ENCODE measurements at regions not wholly inside any gene's neighbourhood (a gene's known extent, or its start where the extent isn't known, plus 50 kb on each side); places are given as distances from the start of the nearest gene placed in this dataset.

DNA sequence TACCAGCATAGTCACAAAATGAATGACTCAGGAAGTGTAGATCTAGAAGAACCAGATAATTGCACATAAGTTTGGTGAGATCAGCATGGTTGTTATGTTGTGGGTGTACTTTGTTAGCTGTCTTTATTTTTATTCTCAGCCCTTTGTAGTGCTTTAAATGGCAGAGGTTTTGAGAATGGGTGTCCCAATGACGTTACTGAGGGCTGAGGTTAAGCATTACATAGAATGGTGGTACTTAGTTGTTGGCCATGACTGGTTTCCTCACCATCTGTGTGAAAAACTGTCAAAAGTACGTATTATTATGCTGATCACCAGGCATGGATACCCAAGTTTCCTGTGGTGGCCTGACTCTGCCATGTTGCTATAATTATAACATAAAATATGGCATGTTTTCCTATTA is 165.8 kb downstream of the UBE2E3 start:
- DNase-seq = no peak

DNA sequence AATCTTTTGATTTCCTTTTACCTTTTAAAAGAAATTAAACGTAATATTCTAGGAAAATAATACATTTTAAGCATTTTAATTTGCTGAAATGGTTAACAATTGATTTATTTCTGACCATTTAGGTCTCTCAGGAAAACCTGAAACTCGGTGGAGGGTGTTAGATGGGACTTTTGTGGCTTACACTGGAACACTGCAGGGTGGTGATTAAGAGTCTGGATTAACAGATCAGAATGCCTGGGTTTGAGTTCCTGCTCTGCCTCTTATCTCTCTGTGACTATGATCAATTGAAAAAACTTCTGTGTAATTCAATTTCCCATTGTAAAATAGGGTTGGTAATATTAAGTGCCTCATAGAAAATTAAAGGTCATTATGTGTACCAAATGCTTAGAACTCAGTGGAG is 168.7 kb downstream of the UBE2E3 start:
- no peak for DNase-seq

DNA sequence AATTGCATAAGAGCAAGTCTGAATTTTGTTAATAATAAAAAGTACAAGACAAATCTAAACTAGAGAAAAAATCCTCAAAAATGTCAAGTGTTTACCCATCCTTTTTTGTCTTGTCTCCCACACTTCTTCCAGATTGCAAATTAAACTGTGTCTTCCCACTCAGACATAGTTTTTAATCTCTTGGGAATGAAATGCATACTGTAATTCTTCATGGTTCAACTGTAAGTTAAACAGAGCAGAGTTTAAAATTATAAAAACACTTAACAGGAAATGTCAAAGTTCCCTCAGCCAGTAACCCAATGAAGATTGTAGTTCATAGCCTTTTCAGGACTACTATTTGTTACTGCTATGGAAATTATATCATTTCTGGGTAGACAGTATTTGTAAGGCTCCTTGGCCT is 171.8 kb downstream of the UBE2E3 start:
- no peak for DNase-seq

DNA sequence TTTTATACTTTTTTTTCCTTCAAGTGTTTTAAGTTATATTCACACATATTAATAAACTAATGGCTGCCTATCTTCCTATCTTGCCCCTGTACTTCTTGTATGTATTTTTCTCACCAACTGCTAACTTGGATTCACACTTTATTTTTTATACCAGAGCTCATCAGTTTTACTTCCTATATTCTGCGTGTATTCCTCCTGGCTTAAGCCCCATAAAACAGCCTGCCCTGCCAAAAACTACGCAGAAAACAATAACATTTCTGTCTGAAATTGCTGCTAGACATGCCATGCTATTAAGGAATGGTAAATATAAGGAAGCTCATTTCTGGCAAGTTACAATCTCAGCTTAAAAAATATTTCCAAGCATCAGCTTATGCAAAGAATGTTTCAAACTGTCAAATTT is 172.3 kb downstream of the UBE2E3 start:
- DNase-seq = no peak

DNA sequence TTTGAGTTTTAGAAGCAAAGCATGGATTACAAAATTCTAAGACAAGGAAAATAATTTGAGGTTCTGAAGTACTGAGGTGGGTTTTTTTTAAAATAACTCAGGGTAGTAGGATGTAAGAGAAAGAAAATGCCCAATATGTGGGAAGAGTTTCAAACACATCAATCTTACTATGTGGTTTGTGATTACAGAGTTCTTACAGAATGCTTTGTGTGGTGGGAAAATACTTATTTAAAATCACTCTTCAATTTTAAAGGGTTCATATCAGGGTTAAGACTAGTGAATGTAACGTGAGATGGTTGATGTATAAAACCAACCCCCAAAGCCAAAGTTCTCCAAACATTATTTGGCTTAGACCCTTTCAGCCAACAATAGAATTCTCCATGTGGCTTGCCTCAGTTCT is 173.5 kb downstream of the UBE2E3 start:
- DNase-seq = no peak

DNA sequence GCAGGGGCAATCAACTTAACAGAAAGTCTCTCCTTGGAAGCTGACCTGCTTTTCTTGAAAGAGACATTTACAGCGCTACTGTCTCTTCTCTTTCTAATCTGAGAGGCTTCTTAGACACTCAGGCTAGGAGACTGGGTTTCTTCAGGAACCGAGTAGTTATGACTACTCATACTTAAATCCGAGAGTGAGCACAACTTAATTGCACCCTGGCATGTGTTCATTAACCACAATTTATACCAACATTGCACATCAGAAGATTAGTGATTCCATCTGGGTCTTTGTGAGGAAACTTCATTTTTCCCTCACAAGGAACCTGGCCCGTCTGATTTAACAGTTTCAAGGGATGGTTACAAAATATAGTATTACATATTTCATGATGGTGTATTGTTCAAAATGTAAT is 176.9 kb downstream of the UBE2E3 start:
- DNase-seq = no peak

DNA sequence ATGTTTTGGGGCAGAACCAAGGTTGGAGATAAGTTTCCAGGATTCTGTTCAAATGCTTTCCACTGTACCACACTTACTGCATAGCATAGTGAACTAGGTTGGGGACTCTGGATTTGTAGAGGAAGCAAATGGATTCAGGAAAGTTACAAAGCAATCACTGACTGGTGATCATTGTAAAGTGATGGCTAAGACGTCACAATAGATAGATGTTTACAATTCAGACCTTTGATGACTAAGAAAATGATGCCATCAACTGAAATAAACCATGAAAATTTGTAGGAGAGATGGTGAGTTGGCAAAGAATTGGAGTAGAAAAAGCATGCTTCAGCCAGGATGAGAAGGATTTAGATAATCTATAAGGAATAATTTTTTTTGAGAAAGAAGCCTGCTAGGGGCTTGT is 178.0 kb downstream of the UBE2E3 start:
- DNase-seq = no peak

DNA sequence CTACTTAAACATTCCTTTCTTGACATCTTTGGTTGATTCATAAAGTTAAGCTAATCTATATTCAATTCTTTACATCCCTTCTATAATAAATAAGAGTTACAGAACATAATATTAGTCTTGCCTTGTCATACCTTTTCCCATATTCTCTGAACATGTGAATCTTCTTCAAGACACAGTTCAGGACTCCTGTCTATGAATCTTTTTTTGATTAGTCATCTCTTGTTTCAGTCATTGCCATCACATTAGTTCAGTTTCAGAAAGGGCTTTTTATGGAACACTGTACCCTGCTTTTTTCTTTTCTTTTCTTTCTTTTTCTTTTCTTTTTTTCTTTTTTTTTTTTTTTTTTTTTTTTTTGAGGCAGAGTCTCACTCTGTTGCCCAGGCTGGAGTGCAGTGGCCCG is 181.2 kb downstream of the UBE2E3 start:
- no peak for DNase-seq

DNA sequence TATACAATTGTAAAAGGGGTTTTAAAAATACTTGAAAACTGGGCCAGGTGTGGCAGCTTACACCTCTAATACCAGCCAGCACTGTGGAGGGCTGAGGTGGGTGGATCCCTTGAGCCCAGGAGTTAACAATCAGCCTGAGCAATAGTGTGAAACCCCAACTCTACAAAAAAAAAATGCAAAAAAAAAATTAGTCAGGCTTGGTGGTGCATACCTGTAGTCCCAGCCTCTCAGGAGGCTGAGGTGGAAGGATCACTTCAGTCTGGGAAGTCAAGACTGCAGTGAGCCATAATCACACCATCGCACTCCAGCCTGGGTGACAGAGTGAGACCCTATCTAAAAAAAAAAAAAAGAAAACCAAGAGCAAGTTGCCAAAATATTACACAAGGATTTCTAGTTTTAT is 182.7 kb downstream of the UBE2E3 start:
- DNase-seq = no peak

DNA sequence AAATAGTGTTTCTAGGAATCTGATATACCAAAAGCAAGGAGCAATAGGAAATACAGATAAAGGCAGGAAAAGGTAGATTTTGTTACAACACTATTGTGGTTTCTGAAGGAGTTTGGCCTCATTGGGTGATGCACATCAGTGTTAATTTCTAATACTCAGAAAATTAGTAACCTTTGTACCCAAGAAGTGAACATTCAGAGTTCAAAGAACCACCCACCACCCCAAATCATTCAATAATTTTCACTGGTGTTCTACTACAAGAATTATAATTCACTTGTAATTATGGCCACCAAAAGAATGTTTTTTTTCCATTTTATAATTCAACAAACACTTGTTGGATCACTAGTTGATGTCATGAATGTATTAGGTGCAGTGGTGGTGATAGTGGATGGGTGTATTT is 183.3 kb downstream of the UBE2E3 start:
- no peak for DNase-seq

DNA sequence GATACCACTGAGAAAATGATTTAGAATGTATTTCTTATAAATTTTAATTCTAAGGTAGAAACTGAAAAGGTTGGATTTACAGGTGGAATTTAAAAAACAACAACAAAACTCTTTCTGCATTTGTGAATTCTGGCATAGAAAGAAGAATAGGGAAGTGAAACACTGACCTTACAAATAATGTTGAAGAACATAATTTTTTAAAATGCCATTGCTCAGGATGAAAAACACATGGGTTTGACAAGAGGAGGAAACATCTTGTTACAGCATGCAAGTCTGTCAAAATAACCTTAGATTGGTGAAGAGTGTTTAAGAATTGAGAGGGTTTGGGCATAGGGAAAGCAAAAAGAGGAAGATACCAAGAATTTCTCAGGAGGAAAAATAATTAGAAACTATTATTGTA is 184.3 kb downstream of the UBE2E3 start:
- no peak for DNase-seq

DNA sequence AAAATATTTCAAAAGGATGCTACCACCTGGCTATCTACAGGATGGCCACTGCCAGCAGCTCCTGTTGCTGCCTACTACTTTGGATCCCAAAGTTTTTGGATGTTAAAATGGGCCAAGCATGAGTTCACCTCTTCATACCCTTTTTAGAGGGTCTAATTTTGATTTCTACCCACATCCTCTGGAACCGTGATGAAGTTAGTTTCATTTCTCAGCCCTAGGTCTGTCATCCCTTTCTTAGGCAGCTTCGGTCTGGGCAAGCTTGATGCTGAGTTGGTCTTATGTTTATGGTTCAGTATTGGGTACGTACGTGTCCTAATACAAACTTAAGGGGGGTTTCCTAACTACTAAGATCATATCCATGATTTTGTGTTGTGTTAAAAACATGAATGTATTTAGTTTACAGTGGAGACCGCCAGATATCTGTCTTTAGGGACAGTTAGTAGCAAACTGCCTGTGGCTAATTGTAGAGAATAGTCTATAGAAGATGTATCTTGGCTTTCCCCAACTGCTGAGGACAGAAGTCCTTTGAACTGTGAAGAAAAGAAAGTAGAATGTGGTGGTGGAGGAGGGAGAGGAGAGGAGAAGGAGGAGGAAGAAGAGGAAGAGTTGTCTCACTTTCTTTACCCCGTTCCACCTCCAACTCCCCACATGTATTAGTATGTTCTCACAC is 184.9 kb downstream of the UBE2E3 start:
- no peak for DNase-seq

DNA sequence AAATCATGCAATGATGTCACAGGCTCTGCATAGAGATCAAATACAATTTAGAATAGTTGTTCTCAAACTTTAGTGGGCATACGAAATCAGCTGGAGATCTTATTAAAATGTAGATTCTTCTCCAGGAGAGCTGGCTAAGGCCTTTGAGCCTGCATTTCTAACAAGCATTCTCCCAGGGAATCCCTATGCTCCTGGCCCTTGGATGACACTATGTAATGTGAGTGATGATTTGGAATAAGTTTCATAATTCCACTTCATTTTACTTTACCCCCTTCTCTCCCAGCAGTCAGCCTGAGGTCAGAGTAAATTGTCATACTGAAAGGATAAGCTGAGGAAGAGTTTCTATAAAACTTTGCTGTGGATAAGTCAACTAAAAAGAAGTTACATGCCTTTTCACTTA is 189.1 kb downstream of the UBE2E3 start:
- no peak for DNase-seq

DNA sequence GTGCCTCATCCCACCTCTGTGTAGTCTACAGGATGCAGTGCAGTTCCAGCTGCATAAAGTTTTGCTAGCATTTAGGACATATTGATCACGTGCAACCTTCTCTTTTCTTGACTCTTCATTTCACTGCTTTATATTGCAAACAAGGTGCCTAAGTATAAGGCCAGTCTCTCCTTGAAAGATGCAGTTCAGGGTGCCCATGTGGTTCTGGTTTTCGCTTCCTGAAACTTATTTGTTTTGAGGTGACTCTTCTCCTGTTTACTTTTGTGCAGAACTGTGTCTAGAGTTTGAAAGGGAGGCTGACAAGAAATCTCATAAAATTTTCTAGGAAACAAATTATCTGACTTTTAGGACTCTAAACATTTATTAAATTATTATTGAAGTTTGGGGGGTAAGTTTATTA is 189.9 kb downstream of the UBE2E3 start:
- no peak for DNase-seq

DNA sequence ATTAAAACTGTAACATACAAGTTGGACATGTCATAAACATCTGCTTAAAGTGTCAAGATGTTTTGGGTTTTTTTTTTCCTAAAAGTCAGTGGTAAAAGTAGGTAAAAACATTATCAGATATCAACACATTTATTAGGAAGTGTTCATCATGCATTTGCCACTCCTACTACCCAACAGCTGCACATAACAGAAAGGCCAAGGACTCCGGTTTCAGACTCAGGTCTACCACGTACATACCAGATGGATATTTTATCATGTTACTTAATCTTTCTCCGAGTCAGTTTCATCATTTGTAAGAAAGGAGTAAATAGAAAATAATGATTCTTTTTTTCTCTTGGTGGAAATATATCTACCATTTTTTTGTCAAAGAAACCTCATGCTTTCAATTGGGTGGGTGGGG is 192.3 kb downstream of the UBE2E3 start:
- no peak for DNase-seq

DNA sequence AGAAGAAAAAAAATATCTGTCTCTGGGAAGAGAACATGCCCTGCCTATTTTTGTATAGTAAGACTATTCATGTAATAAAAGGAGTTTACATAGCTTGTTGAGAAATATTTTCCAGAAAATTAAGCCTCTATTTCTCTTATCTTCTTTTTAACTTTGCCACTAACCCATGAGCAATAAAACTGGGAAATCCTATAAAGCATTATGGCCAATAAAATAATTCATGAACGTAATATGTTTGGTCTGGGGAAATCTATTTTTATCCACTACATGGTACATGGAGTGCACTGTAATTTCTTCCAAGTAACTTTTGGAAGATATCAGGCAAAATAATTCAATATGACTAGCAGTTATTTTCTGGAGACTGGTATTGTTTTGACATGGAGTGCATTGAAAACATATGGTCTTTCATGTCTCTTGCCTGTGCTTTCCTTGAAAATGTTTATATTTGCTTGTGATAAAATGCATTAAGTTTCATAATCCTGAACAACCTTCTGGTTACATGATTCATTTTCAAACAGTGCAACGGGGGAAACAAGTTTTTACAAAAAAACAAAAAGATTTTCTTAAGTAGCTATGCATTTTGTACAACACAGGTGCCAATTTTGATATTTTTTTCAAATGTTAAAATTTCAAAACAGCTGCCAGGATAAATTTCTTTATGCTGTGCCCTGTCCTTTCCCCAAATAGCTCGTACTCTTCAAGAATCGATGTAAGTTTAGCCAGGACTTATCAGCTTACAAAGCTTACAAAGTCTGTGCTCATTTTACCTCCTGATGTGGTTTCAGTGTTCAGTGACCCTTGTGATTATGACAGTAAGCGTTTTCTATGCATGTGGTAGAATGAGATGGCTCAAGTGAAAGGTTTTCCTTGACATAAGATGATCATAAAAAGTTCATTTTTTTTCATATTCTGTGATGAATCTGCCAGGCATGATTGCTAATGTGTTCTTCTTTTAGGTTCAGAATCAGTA is 194.5 kb downstream of the UBE2E3 start:
- no peak for DNase-seq

DNA sequence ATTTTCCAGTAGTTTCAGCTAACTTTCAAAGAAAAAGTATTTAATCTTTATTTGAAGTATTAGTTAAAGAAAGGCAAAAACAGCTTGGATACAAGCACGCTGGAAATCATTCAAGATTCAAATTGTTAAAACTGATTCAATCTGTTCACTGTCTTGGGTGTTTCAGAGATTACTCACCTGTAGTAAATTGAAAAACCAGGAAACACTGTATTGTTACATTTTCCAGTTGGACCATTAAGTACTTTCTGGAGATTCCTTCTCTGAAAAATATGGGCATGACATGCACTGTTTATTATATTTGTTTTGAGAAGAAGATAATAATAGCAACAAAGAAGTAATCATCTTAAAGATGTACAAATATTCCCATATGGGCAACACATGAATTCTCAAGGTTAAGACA is 196.1 kb downstream of the UBE2E3 start:
- DNase-seq = no peak

DNA sequence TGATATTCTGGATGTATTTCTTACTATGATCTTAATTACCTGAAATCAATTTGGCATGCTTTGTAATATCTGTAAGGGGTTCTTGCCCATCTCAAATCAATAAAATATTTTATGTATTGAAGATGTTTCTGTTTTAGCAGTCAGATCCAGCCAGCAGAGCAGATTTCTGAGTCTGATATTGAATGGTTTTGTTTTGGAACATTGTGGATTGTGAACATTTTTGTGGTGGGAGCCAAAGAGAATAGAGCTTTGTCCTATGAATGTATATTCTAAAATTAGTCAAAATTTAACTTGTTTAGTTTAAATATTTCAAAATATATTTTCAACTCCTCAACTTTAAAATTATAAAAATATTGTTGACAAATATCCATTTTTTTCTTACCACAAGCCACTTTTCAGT is 197.0 kb downstream of the UBE2E3 start:
- DNase-seq = no peak

DNA sequence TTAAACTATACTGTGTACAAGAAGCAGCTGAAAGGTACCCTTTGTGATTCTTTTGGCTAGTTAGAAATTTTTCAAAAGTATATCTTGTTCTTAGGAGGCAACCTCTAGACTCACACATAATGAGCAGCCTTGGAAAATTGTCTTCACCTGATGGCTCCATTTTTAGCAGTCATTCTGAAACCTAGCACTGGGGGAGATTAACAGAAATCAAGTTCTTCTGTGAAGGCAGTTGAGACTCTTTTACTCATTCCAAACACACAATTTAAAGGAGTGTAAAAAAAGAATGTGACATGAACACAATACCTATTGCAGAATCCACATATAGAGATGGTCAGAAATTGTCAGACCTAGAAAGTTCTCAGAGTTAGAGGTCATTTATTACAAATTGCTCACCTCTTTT is 197.7 kb downstream of the UBE2E3 start:
- DNase-seq = no peak

DNA sequence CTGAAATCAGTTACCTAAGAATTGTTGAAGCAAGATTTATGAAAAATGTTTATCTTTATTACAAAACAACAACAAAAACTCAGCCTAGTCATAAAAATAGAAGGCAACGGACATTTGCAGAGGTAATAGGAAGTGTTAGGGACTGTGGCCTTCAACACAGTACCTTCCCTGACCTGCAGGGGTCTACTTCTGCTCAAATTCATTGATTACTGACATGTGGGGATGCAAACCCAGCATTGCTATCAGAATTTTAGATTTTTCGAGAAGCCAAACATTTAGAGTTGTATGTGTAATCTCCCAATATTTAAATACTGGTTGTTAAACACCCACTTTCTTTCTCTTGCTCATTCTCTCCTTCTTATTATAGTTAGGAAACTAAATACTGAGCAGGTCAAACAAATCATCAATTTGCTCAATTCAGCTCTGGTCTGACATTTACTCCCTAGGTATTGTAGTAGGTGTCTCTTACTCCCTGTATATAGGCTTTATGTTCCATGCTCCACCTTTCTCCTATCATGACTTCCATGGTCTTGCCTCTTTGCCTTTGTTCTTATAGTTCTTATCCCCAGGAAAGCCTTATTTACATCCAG is 198.5 kb downstream of the UBE2E3 start:
- DNase-seq = no peak

DNA sequence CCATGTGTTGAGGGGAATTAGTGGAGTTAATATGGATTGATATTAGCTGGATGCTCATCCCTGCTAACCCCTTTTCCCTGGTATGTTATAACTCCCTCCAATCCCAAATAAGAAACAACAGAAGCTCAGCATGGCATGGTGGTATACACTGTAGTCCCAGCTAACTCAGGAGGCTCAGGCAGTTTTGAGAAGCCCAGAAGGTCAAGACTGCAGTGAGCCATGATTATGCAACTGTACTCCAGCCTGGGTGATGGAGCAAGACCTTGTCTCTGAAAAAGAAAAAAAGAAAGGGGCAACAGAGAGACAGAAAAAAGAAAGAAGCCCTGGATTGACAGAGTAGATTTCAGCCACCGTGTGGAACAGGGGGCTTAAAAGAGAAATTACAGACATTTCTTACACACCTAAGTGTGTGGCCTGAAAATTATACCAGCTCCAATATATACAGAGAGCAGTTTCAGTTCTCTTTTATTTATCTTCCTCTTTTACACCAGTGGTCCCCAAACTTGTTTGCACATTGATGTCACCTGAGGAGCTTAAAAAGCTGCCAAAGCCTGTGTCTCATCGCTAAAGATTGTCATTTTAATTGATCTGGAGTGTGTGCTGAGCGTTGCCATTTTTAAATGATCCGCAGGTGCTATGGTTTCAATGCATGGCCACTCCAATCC is 203.6 kb downstream of the UBE2E3 start:
- DNase-seq = no peak

DNA sequence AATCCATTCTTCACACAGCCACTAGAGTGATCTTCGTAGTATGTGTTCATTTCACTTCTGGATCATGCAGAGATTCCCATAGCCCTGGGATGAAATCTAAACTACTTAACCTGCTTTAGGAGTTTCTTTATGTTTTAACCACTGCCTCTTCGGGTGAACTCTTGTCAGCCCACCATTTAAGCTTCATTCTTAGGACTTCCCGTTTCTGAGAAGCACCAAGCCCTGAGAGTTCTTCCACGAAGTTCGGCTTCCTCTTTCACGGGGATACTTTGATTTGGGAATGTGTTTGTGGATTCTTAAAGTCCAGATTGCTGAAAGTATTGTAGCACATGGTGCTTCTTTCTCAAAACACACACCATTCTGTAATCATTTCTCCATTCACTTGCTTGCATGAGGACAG is 205.0 kb downstream of the UBE2E3 start:
- no peak for DNase-seq

Data from anterior cingulate cortex (tissue), 58 donors.